ENCODE measurements at regions not wholly inside any gene's neighbourhood (a gene's known extent, or its start where the extent isn't known, plus 50 kb on each side); places are given as distances from the start of the nearest gene placed in this dataset.
"Not testable (repeated sequence)": the region's sequence is repeated elsewhere in the genome, so short reads cannot be mapped to it uniquely, and the experiment has no call there.

DNA sequence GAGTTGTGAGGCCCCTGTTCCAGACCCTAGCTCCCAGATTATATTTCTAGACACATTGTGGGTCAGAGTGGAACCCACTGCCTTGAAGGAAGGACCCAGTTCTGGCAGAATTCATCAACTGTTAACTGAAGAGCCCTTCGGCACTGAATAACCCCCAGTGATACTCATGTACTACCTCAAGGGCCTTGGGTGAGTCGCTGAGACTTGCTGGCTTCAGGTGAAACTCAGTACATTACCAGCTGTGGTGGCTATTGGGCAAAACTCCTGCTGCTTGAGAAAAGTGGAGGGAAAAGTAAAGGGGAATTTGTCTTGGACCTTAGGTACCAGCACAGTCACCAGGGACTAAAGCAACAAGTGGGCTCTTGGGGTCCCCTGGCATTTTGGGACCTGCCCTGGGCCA lies 394.9 kb upstream of the EPHA3 start:
- no peak overlapping the region for H3K27ac ChIP-seq (ENCODE audit: low read depth, low read length)
- WGBS, 3 donors = 90 to 93% (median 93%) methylated on average over 2 of the region's 2 CpGs

DNA sequence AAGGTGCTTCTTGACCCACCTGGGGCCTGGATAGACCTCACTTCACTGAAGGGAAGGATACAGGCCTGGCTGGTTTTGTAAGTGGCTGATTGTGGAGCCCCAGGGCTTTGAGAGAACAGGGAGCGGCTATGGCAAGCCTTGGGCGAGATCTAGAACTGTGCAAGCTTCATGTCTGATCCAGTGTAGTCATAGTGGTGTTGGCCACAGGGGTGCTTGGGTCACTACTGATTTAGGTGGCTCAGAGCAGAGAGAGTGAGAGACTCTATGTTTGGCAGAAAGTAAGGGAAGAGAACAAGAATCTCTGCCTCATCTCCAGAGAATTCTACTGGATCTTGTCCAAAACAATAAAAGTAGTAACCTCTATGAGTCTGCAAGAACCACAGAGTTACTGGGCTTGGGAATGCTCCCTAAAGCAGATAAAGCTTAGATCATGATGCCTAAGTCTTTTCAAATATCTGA lies 394.2 kb upstream of the EPHA3 start:
- 84 to 91% (median 90%) methylated on average over 2 of the region's 2 CpGs for WGBS, 3 donors
- no peak overlapping the region for H3K27ac ChIP-seq (ENCODE audit: low read depth, low read length)

DNA sequence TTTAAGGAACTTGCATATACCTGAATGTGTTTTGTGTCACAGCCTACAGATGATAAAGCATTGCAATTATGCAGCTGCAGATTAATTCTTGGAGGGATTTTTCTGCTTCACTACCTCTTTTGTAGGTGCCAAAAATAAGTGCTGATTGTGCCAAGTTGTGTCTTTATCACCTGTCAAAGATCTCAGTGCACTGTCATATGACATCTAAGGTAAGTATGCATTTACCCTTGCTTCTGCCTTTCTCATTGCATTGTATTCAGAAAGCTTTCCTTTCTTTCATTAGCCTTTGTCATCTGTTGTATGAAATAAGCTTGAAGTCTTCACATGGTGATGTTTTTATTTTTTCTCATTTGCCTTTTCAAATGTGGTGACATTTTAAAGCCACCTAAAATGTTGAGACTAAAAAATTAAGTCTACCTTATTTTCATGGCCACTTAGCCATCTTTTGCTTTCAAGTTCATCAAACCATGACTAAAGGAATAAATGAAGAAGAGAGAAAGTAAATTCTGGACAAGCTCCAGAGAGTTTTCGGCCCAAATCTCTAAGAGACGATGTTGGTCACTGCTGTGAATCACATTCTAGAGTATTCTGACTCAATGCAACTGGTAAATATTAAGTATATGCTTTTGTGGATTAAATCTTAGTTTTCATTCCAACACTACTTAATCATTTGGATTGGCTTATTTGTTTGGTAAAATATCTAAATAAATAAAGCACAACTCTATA lies 381.8 kb upstream of the EPHA3 start:
- whole genome bisulfite sequencing, 3 donors = 80 to 91% (median 88%) methylated on average over 2 of the region's 2 CpGs
- H3K27ac ChIP-seq (ENCODE audit: low read depth, low read length) = no peak overlapping the region

DNA sequence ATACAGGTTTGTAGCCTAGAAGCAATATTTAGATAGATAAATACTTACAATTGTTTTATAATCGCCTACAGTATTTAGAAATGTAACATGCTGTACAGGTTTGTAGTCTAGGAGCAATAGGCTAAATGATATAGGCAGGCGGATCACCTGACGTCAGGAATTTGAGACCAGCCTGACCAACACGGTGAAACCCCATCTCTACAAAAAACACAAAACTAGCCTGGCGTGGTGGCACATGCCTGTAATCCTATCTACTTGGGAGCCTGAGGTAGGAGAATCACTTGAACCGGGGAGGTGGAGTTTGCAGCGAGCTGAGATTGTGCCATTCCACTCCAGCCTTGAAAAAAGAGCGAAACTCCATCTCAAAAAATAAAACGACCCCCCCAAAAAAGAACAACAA lies 375.2 kb upstream of the EPHA3 start:
- 78 to 84% (median 83%) methylated on average over 9 of the region's 9 CpGs for WGBS, 3 donors
- H3K27ac ChIP-seq (ENCODE audit: low read depth, low read length) = no peak overlapping the region

DNA sequence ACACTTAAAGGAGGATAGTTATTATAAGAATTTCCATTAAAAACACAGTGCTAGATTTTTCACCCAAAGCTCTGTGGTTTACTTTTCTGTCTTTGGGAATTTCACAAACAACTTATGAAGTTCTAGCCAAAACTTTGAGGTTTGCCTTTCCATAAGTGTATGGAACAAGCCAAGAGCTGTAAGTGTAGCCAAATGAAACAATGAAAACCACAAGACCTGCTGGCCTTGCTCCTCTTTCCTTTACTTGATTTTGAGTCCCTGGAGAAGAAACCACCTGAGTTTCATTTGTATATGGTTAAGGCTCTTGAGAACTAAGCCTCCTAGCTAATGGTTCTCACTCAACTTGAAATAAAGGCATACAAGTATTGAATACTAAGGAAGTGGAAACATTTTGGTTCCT lies 365.3 kb upstream of the EPHA3 start:
- H3K27ac ChIP-seq (ENCODE audit: low read depth, low read length) = no peak overlapping the region

DNA sequence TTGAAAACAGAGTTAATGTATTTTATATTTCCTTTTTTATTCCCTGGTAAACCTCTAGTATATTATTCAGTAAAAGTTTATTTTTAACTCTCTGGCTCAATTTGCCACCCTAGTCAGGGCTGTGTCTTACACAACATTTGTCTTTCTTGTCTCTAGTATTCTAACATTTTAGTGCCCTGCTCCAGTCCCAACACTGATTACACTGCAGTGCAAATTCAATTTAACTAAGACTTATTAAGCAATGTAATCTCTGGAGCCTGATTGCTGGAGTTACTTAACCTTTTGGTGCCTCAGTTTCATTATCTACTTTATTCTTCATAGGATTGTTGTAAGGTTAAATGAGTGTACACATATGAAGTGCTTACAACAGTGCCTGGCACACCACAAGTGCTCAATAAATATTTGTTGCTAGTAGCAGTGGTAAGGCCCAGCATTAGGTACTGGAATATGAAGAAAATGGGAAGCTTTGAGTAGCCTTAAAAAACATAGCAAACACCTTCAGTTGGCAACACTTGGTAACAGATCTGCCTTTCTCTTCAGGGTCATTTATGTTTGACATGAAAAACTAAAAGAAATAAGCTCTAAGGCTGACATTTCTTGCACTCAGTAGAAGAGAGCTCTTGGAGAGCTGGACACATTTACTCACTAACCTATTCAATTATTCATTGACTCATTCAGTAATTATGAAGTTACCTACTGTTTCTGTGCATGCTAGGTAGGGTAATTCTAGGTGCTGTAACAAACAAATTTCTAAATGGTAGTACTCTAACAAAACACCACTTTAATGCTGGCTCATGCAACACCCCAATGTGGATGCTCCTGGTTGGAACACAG lies 364.5 kb upstream of the EPHA3 start:
- H3K27ac ChIP-seq (ENCODE audit: low read depth, low read length) = no peak overlapping the region

DNA sequence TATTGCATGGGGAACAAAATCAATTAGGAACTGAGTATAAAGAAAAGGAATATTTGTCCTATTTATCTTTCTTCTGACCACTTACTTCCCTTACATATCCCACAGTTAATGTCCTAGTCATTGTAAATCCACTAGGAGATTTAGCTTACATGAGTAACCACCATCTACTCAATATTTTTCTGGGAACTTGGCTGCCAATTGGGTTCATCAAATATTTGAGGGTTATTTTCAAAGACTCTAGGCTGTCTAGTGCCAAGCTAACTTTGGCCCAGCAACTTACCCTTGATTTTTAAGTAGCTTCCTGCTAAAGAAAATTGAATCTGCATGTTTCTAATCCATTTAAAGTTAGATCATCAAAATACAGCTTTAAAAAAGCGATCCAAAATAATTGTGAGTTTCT lies 362.5 kb upstream of the EPHA3 start:
- WGBS, 3 donors = 76 to 88% (median 83%) methylated on average over 1 of the region's 1 CpG

DNA sequence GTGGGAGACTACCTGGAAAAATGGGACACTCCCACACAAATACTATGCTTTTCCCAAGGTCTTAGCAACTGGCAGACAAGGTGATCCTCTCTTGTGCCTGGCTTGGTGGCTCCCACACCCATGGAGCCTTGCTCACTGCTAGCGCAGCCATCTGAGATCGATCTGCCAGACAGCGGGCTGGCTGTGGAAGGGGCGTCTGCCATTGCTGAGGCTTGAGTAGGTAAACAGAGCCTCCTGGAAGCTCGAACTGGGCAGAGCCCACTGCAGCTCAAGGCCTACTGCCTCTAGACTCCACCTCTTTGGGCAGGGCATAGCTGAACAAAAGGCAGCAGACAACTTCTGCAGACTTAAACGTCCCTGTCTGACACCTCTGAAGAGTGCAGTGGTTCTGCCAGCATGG lies 360.3 kb upstream of the EPHA3 start:
- H3K27ac ChIP-seq (ENCODE audit: low read depth, low read length) = not testable (repeated sequence)
- 76 to 84% (median 80%) methylated on average over 6 of the region's 6 CpGs for WGBS, 3 donors

More for the DNA sequence above, 362.5 kb upstream of the EPHA3 start:
- H3K27ac ChIP-seq (ENCODE audit: low read depth, low read length) = no peak overlapping the region

DNA sequence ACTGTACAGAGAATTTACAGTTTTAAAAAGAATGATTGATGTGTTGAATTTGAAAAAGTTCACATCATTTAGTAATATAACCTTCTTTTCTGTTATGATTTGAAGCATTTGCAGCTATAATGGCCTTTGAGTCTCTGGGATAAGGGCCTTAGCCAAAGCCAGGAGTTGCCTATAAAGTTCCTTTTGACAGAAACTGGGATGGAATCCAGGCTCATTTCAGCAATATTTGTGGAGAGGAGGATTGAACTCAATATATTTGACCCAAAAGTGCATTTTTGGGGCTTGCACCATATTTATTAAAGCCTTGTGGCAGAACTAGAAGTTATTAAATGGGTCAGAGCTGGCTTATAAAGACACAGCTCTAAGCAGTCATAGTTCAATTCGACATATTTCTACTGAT lies 348.7 kb upstream of the EPHA3 start:
- WGBS, 3 donors = 32 to 45% (median 45%) methylated on average over 1 of the region's 1 CpG
- no peak overlapping the region for H3K27ac ChIP-seq (ENCODE audit: low read depth, low read length)

DNA sequence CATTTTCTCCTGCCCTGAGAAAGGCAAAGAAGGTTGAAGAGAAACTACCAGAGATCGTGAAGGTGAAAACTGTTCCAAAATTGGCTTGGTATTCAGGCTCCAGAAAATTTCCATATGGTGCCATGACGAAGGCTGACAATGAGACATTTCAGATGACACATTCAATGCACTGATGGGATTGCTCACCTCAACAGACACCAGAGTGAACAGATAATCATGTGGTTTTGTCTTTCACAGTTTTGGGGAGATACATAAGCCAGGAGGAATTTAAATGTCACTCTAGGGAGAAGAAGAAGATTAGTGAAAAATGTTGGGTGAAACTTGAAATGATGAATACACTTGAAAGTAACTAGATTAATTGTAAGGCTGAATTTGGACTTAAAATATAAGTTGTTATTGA lies 339.7 kb upstream of the EPHA3 start:
- 77 to 86% (median 78%) methylated on average over 2 of the region's 2 CpGs for WGBS, 3 donors
- H3K27ac ChIP-seq (ENCODE audit: low read depth, low read length) = no peak overlapping the region

DNA sequence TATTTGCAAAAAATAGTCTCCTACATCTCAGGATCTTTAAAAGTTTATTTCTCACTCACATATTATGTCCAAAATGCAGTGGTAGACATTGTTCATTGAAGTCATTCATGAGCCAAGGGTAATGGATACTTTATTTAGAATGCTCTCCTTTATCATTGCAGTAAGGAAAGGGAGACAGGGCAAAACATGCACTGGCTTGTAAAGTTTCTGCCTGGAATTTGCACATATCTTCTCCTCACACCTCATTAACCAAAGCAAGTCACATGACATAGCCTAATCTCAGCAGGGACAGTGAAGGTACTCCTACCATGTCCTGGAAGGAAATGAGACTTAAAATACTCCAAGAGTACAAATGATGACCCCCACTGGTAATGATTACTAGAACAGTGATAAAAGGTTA lies 333.7 kb upstream of the EPHA3 start:
- H3K27ac ChIP-seq (ENCODE audit: low read depth, low read length) = no peak overlapping the region

DNA sequence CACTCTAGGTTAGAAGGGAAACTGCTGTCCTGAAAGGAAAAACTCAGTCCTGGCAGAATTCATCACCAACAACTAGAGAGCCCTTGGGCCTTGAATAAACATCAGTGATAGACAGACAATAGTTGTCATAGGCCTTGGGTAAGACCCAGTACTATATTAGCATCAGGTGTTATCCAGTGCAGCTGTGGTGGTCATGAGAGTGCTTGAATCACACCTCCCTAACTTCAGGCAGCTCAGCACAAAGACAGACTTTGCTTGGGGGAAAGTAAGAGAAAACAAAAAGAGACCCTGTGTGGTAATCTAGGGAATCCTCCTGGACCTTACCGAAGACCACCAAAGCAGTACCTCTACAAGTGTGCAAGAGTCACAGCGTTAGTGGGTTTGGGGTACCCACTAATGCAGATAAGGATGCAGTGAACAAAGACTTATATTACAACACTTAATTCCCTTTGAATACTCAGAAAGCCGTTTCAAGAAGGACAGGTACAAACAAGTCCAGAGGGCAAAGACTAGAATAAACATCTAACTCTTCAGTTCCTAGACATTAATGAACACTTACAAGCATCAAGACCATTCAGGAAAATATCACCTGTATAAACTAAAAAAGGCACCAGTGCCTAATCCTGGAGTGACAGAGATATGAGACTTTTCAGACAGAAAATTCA lies 332.3 kb upstream of the EPHA3 start:
- no peak overlapping the region for H3K27ac ChIP-seq (ENCODE audit: low read depth, low read length)
- 76 to 79% (median 77%) methylated on average over 3 of the region's 3 CpGs for whole genome bisulfite sequencing, 3 donors

DNA sequence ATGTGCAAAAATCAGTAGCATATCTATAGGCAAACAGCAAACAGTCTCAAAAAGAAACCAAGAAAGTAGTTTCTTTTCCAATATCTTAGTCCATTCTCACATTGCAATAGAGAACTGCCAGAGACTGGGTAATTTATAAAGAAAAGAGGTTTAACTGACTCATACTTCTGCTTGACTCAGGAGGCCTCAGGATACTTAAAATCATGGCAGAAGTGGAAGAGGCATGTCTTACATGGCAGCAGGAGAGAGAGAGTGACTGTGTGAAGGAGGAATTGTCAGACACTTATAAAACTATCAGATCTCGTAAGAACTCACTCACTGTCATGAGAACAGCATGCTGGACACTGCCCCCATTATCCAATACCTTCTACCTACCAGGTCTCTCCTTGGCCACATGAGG lies 327.9 kb upstream of the EPHA3 start:
- no peak overlapping the region for H3K27ac ChIP-seq (ENCODE audit: low read depth, low read length)
- WGBS, 3 donors = 44 to 90% (median 60%) methylated on average over 1 of the region's 1 CpG

DNA sequence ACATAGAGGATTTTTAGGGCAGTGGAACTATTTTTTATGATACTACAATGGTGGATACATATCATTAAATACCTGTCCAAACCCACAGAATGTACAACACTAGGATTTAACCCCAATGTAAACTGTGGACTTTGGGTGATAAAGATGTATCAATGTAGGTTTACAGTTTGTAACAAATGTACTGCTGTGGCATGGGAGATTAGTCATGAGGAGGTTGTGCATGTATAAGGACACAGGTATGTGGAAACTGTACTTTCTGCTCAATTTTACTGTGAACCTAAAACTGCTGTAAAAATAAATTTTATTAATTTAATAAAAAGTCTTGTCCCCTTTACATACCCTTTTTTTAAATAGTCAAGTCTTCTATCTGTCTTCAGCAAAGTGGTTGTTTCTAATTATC lies 322.5 kb upstream of the EPHA3 start:
- no peak overlapping the region for H3K27ac ChIP-seq (ENCODE audit: low read depth, low read length)

DNA sequence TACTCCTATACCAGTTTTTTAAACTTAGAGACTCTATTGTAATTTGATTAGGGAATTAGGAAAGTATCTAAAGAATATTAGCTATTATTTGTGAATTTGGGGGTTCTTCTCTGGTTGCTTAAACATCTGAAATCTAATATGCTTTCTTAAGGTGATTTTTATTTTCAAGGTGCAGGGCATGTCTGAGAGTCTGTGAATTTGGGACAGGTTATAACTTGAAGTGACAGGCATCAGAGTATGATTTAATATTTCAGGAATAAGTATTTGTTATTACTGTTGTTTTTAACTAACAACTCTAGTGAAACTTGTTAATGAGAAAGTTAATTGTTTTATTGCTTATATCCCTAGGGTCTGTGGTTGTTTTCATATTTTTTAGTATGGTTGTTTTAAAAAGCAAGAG lies 321.6 kb upstream of the EPHA3 start:
- H3K27ac ChIP-seq (ENCODE audit: low read depth, low read length) = no peak overlapping the region

DNA sequence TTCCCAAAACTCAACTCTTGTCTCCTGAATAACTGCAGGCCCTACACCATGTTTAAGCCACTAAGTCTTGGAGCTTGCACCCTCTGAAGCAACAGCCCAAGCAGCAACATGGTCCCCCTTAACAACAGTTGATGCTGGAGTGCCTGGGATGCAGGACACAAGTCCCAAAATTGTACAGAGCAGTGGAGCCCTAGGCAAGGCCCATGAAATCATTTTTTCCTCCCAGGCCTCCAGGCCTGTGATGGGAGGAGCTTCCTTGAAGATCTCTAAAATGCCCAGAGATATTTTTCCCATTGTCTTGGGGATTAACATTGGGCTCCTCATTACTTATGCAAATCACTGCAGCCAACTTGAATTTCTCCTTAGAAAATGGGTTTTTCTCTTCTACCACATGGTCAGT lies 311.9 kb upstream of the EPHA3 start:
- no peak overlapping the region for H3K27ac ChIP-seq (ENCODE audit: low read depth, low read length)

DNA sequence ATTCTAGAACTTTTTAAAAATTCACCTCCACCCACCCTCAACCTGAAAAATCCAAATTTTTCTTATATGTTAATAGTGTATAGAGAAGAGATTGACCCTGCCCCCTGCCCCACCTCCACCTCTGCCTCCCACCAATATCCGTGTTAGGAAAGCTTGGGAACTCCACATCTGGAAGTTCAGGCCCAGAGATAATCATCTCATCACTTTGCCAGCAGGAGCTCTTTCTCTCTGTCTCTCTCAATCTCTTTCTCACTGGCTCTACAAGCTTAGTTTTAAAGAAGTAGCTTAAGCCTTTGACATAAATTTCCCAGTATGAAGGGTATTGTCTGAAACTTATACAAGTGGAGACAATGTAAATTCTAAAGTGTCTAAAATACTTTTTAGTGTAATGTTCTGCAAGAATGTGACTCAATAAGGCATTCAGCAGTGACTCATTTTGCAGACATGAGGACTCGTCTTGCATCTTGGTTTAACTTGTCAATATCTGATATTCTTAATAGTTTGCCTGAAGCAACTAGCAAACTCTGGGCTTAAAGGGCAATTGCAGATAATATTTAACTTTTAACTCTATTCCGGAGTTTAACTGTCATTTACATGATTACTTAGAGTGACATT lies 299.8 kb upstream of the EPHA3 start:
- no peak overlapping the region for H3K27ac ChIP-seq (ENCODE audit: low read depth, low read length)
- WGBS, 3 donors = 27 to 85% (median 71%) methylated on average over 3 of the region's 3 CpGs

DNA sequence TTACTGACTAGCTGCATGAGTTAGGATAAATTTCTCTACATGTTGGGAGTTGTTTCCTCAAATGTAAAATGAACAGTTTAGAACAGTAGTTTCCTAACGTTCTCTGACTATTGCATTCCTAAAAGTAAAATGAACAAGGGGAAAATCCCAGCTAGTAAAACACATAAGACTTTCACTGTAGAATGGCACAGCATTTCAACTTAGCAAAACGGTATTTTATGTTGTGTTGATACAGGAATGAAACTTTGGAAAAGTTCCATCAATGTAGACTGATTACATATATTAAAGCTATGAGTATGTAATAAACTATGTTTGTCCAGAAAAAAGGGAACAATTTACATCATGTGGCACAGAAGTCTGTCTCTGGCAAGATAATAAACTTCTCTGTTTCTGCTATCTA lies 297.4 kb upstream of the EPHA3 start:
- 16 to 25% (median 21%) methylated on average over 2 of the region's 2 CpGs for WGBS, 3 donors
- no peak overlapping the region for H3K27ac ChIP-seq (ENCODE audit: low read depth, low read length)

DNA sequence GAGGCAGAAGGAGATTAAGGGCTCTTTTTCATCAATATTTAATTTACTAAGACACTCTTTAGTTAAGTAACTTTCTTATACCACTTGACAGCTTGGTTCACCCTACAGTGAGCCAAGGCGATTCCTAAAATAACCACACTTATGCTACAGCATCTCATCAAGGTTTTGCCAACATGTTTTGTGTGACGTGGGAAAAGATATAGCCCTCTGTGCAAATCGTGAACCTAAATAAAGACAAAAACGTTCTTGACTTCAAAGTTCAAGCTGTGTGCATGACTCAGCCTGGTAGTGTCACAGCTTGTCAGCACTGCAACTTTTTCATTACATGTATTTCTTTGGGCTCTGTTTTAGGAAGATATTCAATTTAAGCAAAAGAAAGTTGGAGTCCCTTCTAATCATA lies 297.0 kb upstream of the EPHA3 start:
- H3K27ac ChIP-seq (ENCODE audit: low read depth, low read length) = no peak overlapping the region
- 43 to 57% (median 54%) methylated on average over 4 of the region's 4 CpGs for WGBS, 3 donors

Data from adipose tissue (tissue), 3 donors.